ENCODE measurements at regions not wholly inside any gene's neighbourhood (a gene's known extent, or its start where the extent isn't known, plus 50 kb on each side); places are given as distances from the start of the nearest gene placed in this dataset.

DNA sequence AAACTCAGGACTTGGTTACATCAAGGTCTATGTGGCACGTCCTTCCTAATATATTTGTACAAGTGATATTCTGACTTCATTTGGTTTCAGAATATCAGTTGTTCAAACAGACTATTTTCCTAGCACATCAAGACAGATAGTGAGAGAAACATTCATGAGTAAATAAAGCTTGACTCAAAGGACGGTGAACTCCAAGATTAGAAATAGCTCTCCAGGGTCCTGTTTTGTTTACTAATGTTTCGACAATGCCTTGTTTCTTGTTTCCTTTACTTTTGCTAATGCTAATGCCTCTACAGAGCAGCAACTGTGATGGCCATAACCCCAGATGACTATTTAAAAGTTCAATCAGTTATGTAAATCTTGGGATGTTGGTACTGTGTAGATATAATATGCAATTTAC lies 313.9 kb downstream of the KLF12 start:
- no peaks in the 10 kb centered on the region for H3K36me3 ChIP-seq
- H3K27ac ChIP-seq: no peak overlapping the region
- DNase-seq (ENCODE audit: low spot score in 2 of 2): no peak
- no peaks in the 10 kb centered on the region for H3K9me3 ChIP-seq
- peaks cover 0 to 2% of the 10 kb centered on the region in 2 donors for H3K4me1 ChIP-seq
- H3K27me3 ChIP-seq: no peaks in the 10 kb centered on the region
- no peak overlapping the region for H3K4me3 ChIP-seq
- intact Hi-C loops (cut with DNase I): no loop called here
- TF ChIP-seq, protein P1, sequence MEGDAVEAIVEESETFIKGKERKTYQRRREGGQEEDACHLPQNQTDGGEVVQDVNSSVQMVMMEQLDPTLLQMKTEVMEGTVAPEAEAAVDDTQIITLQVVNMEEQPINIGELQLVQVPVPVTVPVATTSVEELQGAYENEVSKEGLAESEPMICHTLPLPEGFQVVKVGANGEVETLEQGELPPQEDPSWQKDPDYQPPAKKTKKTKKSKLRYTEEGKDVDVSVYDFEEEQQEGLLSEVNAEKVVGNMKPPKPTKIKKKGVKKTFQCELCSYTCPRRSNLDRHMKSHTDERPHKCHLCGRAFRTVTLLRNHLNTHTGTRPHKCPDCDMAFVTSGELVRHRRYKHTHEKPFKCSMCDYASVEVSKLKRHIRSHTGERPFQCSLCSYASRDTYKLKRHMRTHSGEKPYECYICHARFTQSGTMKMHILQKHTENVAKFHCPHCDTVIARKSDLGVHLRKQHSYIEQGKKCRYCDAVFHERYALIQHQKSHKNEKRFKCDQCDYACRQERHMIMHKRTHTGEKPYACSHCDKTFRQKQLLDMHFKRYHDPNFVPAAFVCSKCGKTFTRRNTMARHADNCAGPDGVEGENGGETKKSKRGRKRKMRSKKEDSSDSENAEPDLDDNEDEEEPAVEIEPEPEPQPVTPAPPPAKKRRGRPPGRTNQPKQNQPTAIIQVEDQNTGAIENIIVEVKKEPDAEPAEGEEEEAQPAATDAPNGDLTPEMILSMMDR (IDR thresholded peaks at IDR 0.05): no peak

- intact Hi-C loops (cut with DNase I): no loop called here
- TF ChIP-seq, protein P1 (IDR thresholded peaks at IDR 0.05): no peak
- H3K27me3 ChIP-seq: no peaks in the 10 kb centered on the region
- no peak overlapping the region for H3K27ac ChIP-seq
- DNase-seq (ENCODE audit: low spot score in 2 of 2): no peak
- no peaks in the 10 kb centered on the region for H3K9me3 ChIP-seq
- H3K4me1 ChIP-seq: peaks cover 0 to 2% of the 10 kb centered on the region in 2 donors
- no peaks in the 10 kb centered on the region for H3K36me3 ChIP-seq
- no peak overlapping the region for H3K4me3 ChIP-seq
Observed at GRCh38 chr13:73819711-73820110, 314.5 kb downstream of the KLF12 start.

DNA sequence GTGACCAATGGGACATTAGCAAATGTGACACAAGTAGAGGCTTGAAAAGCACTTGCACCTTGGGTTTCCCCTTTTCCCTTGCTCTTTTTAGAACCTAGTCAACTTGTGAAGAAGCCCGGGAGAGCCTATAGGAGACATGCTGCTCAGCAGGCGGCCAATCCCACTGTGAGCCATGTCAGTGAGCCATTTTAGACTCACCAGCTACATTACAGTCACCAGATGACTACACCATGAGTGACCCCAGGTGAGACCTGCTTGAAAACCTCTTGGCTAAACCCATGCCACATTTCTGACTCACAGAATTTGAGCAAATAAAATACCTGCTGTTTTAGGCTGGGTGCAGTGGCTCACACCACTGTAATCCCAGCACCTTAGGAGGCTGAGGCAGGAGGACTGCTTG lies 317.5 kb downstream of the KLF12 start:
- intact Hi-C loops (cut with DNase I): no loop called here
- no peak for DNase-seq (ENCODE audit: low spot score in 2 of 2)
- TF ChIP-seq, protein P1 (IDR thresholded peaks at IDR 0.05): no peak
- no peak overlapping the region for H3K27ac ChIP-seq
- no peaks in the 10 kb centered on the region for H3K9me3 ChIP-seq
- no peaks in the 10 kb centered on the region for H3K27me3 ChIP-seq
- no peaks in the 10 kb centered on the region for H3K4me1 ChIP-seq
- no peak overlapping the region for H3K4me3 ChIP-seq
- H3K36me3 ChIP-seq: peaks cover 0 to 4% of the 10 kb centered on the region in 2 donors

DNA sequence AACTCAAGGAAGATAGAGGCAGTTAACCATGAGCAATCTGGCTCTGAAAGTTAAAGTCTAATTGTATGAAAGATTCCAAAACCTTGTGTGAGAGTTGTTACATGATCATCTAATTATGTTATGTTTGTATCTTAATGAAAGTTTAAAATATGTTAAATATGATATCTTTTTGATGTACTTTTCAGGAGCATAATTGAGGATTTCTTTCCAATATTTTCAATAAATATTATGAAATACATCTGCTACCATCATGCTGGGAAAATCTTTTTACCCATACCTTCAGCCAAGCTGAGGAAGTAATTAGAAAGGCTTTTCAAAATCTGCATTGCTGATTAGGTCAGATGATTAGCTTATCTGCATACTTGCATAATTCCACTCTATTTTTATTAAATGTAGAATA lies 318.4 kb downstream of the KLF12 start:
- DNase-seq (ENCODE audit: low spot score in 2 of 2): no peak
- no peak overlapping the region for H3K27ac ChIP-seq
- H3K4me3 ChIP-seq: no peak overlapping the region
- intact Hi-C loops (cut with DNase I): no loop called here
- no peaks in the 10 kb centered on the region for H3K27me3 ChIP-seq
- TF ChIP-seq, protein P1 (IDR thresholded peaks at IDR 0.05): no peak
- no peaks in the 10 kb centered on the region for H3K9me3 ChIP-seq
- no peaks in the 10 kb centered on the region for H3K4me1 ChIP-seq
- peaks cover 0 to 4% of the 10 kb centered on the region in 2 donors for H3K36me3 ChIP-seq

- TF ChIP-seq, protein P1 (IDR thresholded peaks at IDR 0.05): no peak
- intact Hi-C loops (cut with DNase I): no loop called here
- H3K4me1 ChIP-seq: peaks cover 0 to 2% of the 10 kb centered on the region in 2 donors
- no peaks in the 10 kb centered on the region for H3K9me3 ChIP-seq
- no peak for DNase-seq (ENCODE audit: low spot score in 2 of 2)
- no peak overlapping the region for H3K27ac ChIP-seq
- no peaks in the 10 kb centered on the region for H3K27me3 ChIP-seq
- H3K4me3 ChIP-seq: no peak overlapping the region
- H3K36me3 ChIP-seq: peaks cover 0 to 4% of the 10 kb centered on the region in 2 donors
Observed at GRCh38 chr13:73810647-73811046, 323.6 kb downstream of the KLF12 start.

DNA sequence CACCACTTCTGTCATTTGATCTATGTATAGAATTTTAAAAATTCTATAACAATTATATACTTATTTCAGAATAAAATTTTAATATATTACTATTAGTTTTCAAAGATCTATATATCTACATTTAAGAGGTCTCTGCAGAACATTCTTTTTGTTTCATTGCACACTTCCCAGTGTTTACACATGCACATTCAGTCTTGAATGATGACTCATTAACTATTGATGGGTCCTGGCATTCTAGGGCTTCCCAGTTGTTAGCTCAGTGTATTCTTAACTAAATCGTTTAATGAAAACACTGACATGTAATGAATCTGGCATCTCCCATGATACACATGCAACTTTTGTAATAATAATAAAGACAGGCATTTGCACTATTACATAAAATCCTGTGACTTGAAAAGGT lies 324.6 kb downstream of the KLF12 start:
- TF ChIP-seq, protein P1 (IDR thresholded peaks at IDR 0.05): no peak
- no peak overlapping the region for H3K27ac ChIP-seq
- DNase-seq (ENCODE audit: low spot score in 2 of 2): no peak
- H3K27me3 ChIP-seq: no peaks in the 10 kb centered on the region
- H3K4me1 ChIP-seq: peaks cover 0 to 2% of the 10 kb centered on the region in 2 donors
- peaks cover 0 to 4% of the 10 kb centered on the region in 2 donors for H3K36me3 ChIP-seq
- H3K4me3 ChIP-seq: no peak overlapping the region
- intact Hi-C loops (cut with DNase I): no loop called here
- H3K9me3 ChIP-seq: no peaks in the 10 kb centered on the region
